ENCODE measurements at regions not wholly inside any gene's neighbourhood (a gene's known extent, or its start where the extent isn't known, plus 50 kb on each side); places are given as distances from the start of the nearest gene placed in this dataset.
"Not testable (repeated sequence)": the region's sequence is repeated elsewhere in the genome, so short reads cannot be mapped to it uniquely, and the experiment has no call there.

GRCh38 chr11:29448246-29448877, 568.5 kb downstream of the KCNA4 start:
- Histone ChIP-seq H3K4me3 (no peak overlapping the region), H3K27me3 (no peaks in the 10 kb centered on the region), H3K27ac (no peak overlapping the region), H3K4me1 (no peaks in the 10 kb centered on the region), H3K36me3 (no peaks in the 10 kb centered on the region), H3K9me3 (no peaks in the 10 kb centered on the region)
- TF ChIP-seq CTCF (IDR thresholded peaks at IDR 0.05) = peak in 1 of 2 donors; percentile 70
- no peak for DNase-seq (ENCODE audit: low spot score)

GRCh38 chr11:29447821-29448220, 569.0 kb downstream of the KCNA4 start:
- Histone ChIP-seq H3K27me3 (no peaks in the 10 kb centered on the region), H3K9me3 (no peaks in the 10 kb centered on the region), H3K27ac (no peak overlapping the region), H3K36me3 (no peaks in the 10 kb centered on the region), H3K4me3 (no peak overlapping the region), H3K4me1 (no peaks in the 10 kb centered on the region)
- TF ChIP-seq CTCF (IDR thresholded peaks at IDR 0.05) = no peak
- DNase-seq (ENCODE audit: low spot score) = no peak

- Histone ChIP-seq H3K36me3 (no peaks in the 10 kb centered on the region), H3K27ac (no peak overlapping the region), H3K4me3 (no peak overlapping the region), H3K9me3 (no peaks in the 10 kb centered on the region), H3K27me3 (no peaks in the 10 kb centered on the region), H3K4me1 (no peaks in the 10 kb centered on the region)
- no peak for DNase-seq (ENCODE audit: low spot score)
- TF ChIP-seq CTCF (IDR thresholded peaks at IDR 0.05) = no peak
Measured at GRCh38 chr11:29446132-29446531, 570.7 kb downstream of the KCNA4 start.

GRCh38 chr11:29445191-29445590, 571.6 kb downstream of the KCNA4 start:
- H3K27ac ChIP-seq; H3K9me3 ChIP-seq; H3K4me3 ChIP-seq; H3K36me3 ChIP-seq; H3K27me3 ChIP-seq; H3K4me1 ChIP-seq; DNase-seq (ENCODE audit: low spot score): not testable (repeated sequence)

- H3K4me3 ChIP-seq = no peak overlapping the region
- no peaks in the 10 kb centered on the region for H3K27me3 ChIP-seq
- H3K9me3 ChIP-seq = no peaks in the 10 kb centered on the region
- H3K27ac ChIP-seq = no peak overlapping the region
- H3K4me1 ChIP-seq = no peaks in the 10 kb centered on the region
- H3K36me3 ChIP-seq = no peaks in the 10 kb centered on the region
- DNase-seq (ENCODE audit: low spot score) = no peak
- TF ChIP-seq CTCF (IDR thresholded peaks at IDR 0.05) = no peak
Measured at GRCh38 chr11:29438815-29439214, 578.0 kb downstream of the KCNA4 start.

- H3K27me3 ChIP-seq = no peaks in the 10 kb centered on the region
- H3K9me3 ChIP-seq = no peaks in the 10 kb centered on the region
- DNase-seq (ENCODE audit: low spot score) = no peak
- TF ChIP-seq CTCF (IDR thresholded peaks at IDR 0.05) = no peak
- no peak overlapping the region for H3K4me3 ChIP-seq
- no peak overlapping the region for H3K27ac ChIP-seq
- H3K36me3 ChIP-seq = no peaks in the 10 kb centered on the region
- H3K4me1 ChIP-seq = no peaks in the 10 kb centered on the region
Measured at GRCh38 chr11:29435421-29435820, 581.4 kb downstream of the KCNA4 start.

Measured in right atrium auricular region (tissue), 2 donors.